Esophagus muscularis mucosa (tissue), 4 donors: ENCODE measurements at regions not wholly inside any gene's neighbourhood (a gene's known extent, or its start where the extent isn't known, plus 50 kb on each side); places are given as distances from the start of the nearest gene placed in this dataset.

Experiments
- EP300 ChIP-seq: sonication (generic); formaldehyde crosslinking; IDR thresholded peaks from one replicate; pipeline ENCODE4 v1.6.1; 2017; ENCODE audit warnings: antibody characterized with exemption
- POLR2A ChIP-seq: fragments of 450-650 bp; IDR thresholded peaks from one replicate; pipeline ENCODE4 v1.6.1; 2017; ENCODE audit warnings: antibody characterized with exemption, moderate library complexity, mild to moderate bottlenecking, low read depth
- TF ChIP-seq, protein P1 (sequence below), 3 experiments: fragments of 200-600 bp in 2 of 3; fragments of 450-650 bp in 1 of 3; sonication (generic) in 2 of 3; IDR thresholded peaks; one replicate each; pipeline ENCODE4 v1.5.1; 2017 to 2019; ENCODE audit warnings: antibody characterized with exemption in 3 of 3, mild to moderate bottlenecking in 2 of 3, moderate library complexity in 1 of 3

DNA sequence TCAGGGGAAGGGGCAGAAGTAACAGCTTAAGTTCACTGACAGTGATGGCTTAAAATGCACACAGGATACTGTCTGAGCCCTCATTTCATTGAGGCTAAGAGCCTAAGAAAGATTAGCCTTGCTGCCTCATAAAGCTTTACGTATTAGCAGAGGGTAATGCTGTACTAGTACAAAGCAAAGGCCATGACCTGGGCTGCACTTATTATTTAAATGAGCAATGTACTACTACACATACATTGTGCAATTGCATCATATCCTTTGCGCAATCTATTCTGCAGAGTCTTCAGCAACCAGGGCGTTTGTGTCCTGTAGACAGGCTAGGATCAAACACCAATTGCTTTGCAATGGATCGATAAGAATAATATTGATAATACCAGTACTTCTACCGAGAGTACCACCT, 221.8 kb downstream of the TPRG1 start:
- no peak for TF ChIP-seq POLR2A
- no peak for TF ChIP-seq EP300
- TF ChIP-seq, protein P1, sequence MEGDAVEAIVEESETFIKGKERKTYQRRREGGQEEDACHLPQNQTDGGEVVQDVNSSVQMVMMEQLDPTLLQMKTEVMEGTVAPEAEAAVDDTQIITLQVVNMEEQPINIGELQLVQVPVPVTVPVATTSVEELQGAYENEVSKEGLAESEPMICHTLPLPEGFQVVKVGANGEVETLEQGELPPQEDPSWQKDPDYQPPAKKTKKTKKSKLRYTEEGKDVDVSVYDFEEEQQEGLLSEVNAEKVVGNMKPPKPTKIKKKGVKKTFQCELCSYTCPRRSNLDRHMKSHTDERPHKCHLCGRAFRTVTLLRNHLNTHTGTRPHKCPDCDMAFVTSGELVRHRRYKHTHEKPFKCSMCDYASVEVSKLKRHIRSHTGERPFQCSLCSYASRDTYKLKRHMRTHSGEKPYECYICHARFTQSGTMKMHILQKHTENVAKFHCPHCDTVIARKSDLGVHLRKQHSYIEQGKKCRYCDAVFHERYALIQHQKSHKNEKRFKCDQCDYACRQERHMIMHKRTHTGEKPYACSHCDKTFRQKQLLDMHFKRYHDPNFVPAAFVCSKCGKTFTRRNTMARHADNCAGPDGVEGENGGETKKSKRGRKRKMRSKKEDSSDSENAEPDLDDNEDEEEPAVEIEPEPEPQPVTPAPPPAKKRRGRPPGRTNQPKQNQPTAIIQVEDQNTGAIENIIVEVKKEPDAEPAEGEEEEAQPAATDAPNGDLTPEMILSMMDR (IDR thresholded peaks at IDR 0.05): no peak
